ENCODE measurements at regions not wholly inside any gene's neighbourhood (a gene's known extent, or its start where the extent isn't known, plus 50 kb on each side); places are given as distances from the start of the nearest gene placed in this dataset.

DNA sequence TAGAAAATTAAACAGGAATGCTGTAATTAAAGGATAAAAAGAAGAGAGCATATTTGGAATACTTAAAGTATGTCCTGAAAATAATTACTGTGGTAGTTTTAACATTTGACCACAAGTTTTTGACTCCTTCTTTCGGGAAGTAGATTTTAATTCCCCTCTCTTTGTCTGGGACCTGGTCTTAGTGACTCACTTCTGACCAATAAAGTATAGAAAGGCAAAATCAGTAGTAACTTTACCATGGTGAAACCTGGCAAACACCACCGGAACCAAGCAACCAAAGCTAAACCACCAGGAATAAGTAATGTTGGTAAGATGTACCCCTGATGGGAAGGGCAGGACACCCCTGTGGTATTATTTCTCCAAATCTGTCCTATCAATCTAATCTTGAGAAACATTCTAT lies 314.8 kb downstream of the PDHA2 start:
- BruUV-seq (replicated peaks): no TSS peak
- H3K4me3 ChIP-seq (ENCODE audit: low read depth, low read length): no peak overlapping the region
- Mint-ChIP-seq H3K27ac (ENCODE audit: unreplicated experiment) (no peak overlapping the region), H3K36me3 (ENCODE audit: insufficient read depth, unreplicated experiment) (no peaks in the 10 kb centered on the region), H3K4me1 (ENCODE audit: low read depth, unreplicated experiment) (no peaks in the 10 kb centered on the region), H3K9me3 (ENCODE audit: unreplicated experiment) (no peaks in the 10 kb centered on the region), H3K4me3 (ENCODE audit: unreplicated experiment) (no peak overlapping the region), H3K27me3 (ENCODE audit: insufficient read depth, unreplicated experiment) (peaks cover 8% of the 10 kb centered on the region)
- TF ChIP-seq, protein P1, sequence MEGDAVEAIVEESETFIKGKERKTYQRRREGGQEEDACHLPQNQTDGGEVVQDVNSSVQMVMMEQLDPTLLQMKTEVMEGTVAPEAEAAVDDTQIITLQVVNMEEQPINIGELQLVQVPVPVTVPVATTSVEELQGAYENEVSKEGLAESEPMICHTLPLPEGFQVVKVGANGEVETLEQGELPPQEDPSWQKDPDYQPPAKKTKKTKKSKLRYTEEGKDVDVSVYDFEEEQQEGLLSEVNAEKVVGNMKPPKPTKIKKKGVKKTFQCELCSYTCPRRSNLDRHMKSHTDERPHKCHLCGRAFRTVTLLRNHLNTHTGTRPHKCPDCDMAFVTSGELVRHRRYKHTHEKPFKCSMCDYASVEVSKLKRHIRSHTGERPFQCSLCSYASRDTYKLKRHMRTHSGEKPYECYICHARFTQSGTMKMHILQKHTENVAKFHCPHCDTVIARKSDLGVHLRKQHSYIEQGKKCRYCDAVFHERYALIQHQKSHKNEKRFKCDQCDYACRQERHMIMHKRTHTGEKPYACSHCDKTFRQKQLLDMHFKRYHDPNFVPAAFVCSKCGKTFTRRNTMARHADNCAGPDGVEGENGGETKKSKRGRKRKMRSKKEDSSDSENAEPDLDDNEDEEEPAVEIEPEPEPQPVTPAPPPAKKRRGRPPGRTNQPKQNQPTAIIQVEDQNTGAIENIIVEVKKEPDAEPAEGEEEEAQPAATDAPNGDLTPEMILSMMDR (IDR thresholded peaks at IDR 0.05; ENCODE audit: insufficient read depth in 1 of 2, low read depth in 1 of 2, low read length in 1 of 2, severe bottlenecking in 1 of 2, unreplicated experiment in 1 of 2): no peak
- CTCF ChIA-PET: no interaction called here
- intact Hi-C loops (cut with micrococcal nuclease; ENCODE audit: unreplicated experiment): no loop called here
- no peaks in the 10 kb centered on the region for H3K9me3 ChIP-seq
- no peaks in the 10 kb centered on the region for H3K36me3 ChIP-seq (ENCODE audit: control insufficient read depth, insufficient read depth, low read length)
- H3K4me1 ChIP-seq: no peaks in the 10 kb centered on the region
- POLR2A ChIA-PET: no interaction called here
- no peaks in the 10 kb centered on the region for H3K27me3 ChIP-seq (replicated peaks; ENCODE audit: control insufficient read depth, insufficient read depth, low read length)
- no peak for DNase-seq

- H3K9me3 Mint-ChIP-seq (ENCODE audit: unreplicated experiment): no peaks in the 10 kb centered on the region
- H3K4me1 Mint-ChIP-seq (ENCODE audit: low read depth, unreplicated experiment): no peaks in the 10 kb centered on the region
- H3K36me3 Mint-ChIP-seq (ENCODE audit: insufficient read depth, unreplicated experiment): no peaks in the 10 kb centered on the region
- intact Hi-C loops (cut with micrococcal nuclease; ENCODE audit: unreplicated experiment): no loop called here
- ChIA-PET CTCF (no interaction called here), POLR2A (no interaction called here)
- DNase-seq: no peak
- no peak overlapping the region for H3K4me3 Mint-ChIP-seq (ENCODE audit: unreplicated experiment)
- no peak overlapping the region for H3K27ac Mint-ChIP-seq (ENCODE audit: unreplicated experiment)
- no peaks in the 10 kb centered on the region for H3K36me3 ChIP-seq (ENCODE audit: control insufficient read depth, insufficient read depth, low read length)
- H3K4me3 ChIP-seq (ENCODE audit: low read depth, low read length): no peak overlapping the region
- TF ChIP-seq, protein P1 (IDR thresholded peaks at IDR 0.05; ENCODE audit: insufficient read depth in 1 of 2, low read depth in 1 of 2, low read length in 1 of 2, severe bottlenecking in 1 of 2, unreplicated experiment in 1 of 2): no peak
- H3K9me3 ChIP-seq: no peaks in the 10 kb centered on the region
- H3K27me3 Mint-ChIP-seq (ENCODE audit: insufficient read depth, unreplicated experiment): peaks cover 12% of the 10 kb centered on the region
- no peaks in the 10 kb centered on the region for H3K27me3 ChIP-seq (replicated peaks; ENCODE audit: control insufficient read depth, insufficient read depth, low read length)
- no TSS peak for BruUV-seq (replicated peaks)
- no peaks in the 10 kb centered on the region for H3K4me1 ChIP-seq
Measured at GRCh38 chr4:96162636-96163035, 322.7 kb downstream of the PDHA2 start.

DNA sequence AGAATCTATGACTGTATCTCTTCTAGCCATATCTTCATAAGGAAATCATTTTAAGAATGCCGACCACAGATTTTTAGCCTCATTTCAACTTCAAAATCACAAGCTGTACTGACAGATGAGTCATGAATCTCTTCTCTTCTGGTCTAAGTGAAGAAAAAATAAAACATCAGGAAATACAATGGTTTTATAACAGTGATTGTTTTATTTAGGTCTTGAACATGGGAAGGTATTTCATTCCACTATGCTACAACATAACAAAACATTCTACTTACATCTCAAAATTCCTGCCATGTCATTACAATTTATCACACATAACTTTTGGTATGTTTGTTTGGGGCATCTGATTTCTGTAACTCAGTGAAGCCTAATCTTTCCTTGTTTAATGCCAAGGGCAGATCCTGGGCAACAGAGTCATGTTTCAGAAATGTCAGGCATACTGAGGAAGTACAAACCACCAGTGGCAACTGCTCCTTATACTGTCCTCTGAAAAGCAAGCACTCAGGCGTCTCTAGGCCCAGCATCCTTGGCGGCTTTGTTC lies 325.0 kb downstream of the PDHA2 start:
- Histone ChIP-seq H3K9me3 (no peaks in the 10 kb centered on the region), H3K4me1 (no peaks in the 10 kb centered on the region), H3K4me3 (ENCODE audit: low read depth, low read length) (no peak overlapping the region), H3K27me3 (replicated peaks; ENCODE audit: control insufficient read depth, insufficient read depth, low read length) (no peaks in the 10 kb centered on the region), H3K36me3 (ENCODE audit: control insufficient read depth, insufficient read depth, low read length) (no peaks in the 10 kb centered on the region)
- TF ChIP-seq, protein P1 (IDR thresholded peaks at IDR 0.05; ENCODE audit: insufficient read depth in 1 of 2, low read depth in 1 of 2, low read length in 1 of 2, severe bottlenecking in 1 of 2, unreplicated experiment in 1 of 2): no peak
- peaks cover 9% of the 10 kb centered on the region for H3K27me3 Mint-ChIP-seq (ENCODE audit: insufficient read depth, unreplicated experiment)
- no peak for DNase-seq
- intact Hi-C loops (cut with micrococcal nuclease; ENCODE audit: unreplicated experiment): no loop called here
- H3K4me3 Mint-ChIP-seq (ENCODE audit: unreplicated experiment): no peak overlapping the region
- no TSS peak for BruUV-seq (replicated peaks)
- H3K4me1 Mint-ChIP-seq (ENCODE audit: low read depth, unreplicated experiment): no peaks in the 10 kb centered on the region
- H3K27ac Mint-ChIP-seq (ENCODE audit: unreplicated experiment): no peak overlapping the region
- no peaks in the 10 kb centered on the region for H3K9me3 Mint-ChIP-seq (ENCODE audit: unreplicated experiment)
- ChIA-PET POLR2A (no interaction called here), CTCF (no interaction called here)
- H3K36me3 Mint-ChIP-seq (ENCODE audit: insufficient read depth, unreplicated experiment): no peaks in the 10 kb centered on the region
